ENCODE measurements at regions not wholly inside any gene's neighbourhood (a gene's known extent, or its start where the extent isn't known, plus 50 kb on each side); places are given as distances from the start of the nearest gene placed in this dataset.

DNA sequence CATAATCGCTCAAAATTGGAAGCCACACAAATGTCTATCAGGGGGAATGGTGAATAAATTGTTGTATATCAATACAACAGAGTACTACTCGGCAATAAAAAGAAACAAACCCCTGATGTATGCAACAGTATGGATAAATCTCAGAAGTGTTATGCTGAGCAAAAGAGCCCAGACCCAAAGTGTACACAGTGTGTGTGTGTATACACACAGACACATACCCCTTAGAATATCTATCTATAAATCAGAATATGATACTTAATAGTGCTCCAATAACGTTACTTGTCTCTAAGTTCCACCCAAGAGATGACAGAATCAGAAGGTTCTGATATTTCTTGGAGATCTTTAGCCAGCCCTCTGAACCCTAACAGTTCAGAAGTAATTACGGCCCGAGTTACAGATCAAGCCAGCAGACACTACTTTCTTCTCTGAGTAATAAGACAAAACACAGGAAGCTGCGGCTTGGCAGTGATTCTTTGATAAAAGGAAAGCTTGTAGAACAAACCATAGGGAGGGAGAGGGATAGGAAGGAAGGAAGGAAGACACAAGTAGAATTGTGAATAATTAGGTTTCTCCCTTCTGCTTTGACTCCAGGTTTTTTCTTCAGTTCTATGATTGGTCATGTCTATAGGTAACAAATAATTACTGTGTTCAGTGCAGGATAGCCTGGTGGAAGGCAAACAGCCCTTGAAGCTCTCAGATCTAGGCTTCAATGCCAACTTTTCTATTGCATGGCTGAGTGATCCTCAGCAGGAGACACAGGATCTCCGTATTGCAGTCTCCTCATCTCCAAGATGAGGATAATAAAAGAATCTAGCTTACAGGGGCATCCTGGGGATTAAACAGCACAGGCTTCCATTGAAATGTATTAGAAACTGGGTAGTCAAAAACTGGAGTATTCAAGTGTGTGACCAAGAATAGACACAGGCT, 75.6 kb upstream of the TEAD1 start:
- no peaks in the 10 kb centered on the region for H3K27me3 Mint-ChIP-seq (ENCODE audit: low read depth)
- H3K4me3 Mint-ChIP-seq, result no peak overlapping the region
- H3K27ac Mint-ChIP-seq, result no peak overlapping the region
- no peak for DNase-seq (ENCODE audit: low spot score in 2 of 2, unreplicated experiment in 2 of 2)
- H3K4me1 Mint-ChIP-seq, result peaks cover 22% of the 10 kb centered on the region
- H3K9me3 Mint-ChIP-seq, result peaks cover 6% of the 10 kb centered on the region
- no peak for TF ChIP-seq CTCF (IDR thresholded peaks at IDR 0.05; ENCODE audit: unreplicated experiment)
- H3K36me3 Mint-ChIP-seq, result peaks cover 1% of the 10 kb centered on the region

DNA sequence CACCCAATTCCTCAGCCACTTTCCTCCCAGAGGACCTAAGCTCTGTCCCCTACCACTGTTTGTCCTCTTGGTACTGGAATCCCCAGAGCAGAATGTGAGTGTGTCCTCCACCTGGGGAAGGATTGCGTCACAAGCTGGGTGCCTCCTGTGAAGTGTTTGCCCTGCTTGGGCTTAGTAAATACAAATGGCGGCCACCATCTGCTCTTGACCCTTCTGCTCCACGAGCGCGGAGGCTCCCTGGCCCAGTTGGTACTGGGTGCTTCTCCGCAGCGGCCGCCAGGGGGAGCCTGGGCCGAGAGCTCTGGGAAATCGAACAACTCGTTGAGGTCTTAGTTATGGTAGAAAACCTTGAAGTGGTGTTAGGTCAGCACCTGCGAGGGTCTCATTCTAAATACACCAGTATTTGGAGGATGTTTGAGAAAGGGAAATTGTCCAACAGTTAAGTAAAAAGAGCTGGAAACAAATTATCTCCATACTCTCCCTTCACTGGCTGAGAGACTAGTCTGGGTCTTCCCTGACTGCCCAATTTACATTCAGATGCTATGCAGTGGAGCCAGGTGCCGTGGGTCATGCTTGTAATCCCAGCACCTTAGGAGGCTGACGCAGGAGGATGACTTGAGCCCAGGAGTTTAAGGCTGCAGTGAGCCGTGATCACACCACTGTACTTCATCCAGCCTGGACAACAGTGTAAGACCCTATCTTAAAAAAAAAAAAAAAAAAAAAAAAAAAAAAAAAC, 74.6 kb upstream of the TEAD1 start:
- no peak overlapping the region for H3K27ac Mint-ChIP-seq
- peaks cover 6% of the 10 kb centered on the region for H3K9me3 Mint-ChIP-seq
- peak; percentile 78 for TF ChIP-seq CTCF (IDR thresholded peaks at IDR 0.05; ENCODE audit: unreplicated experiment)
- no peaks in the 10 kb centered on the region for H3K27me3 Mint-ChIP-seq (ENCODE audit: low read depth)
- peaks cover 1% of the 10 kb centered on the region for H3K36me3 Mint-ChIP-seq
- H3K4me3 Mint-ChIP-seq, result no peak overlapping the region
- peaks cover 27% of the 10 kb centered on the region for H3K4me1 Mint-ChIP-seq
- no peak for DNase-seq (ENCODE audit: low spot score in 2 of 2, unreplicated experiment in 2 of 2)

DNA sequence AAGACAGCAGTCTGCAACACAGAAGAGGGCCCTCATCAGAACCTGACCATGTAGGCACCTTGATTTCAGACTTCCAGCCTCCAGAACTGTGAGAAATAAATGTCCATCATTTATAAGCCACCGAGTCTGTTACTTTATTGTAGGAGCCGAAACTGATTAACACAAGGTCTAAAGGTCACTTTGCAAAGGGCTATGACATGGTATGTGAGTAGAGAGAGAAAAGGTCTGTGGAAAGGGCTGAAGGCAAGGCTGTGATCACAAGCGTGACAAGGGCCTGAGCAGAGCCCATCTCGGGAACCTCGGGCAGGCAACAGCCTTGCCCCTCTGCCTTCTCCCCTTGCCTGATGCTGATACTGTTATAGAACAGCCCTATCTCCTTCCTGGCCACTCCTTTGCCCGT, 73.4 kb upstream of the TEAD1 start:
- TF ChIP-seq CTCF (IDR thresholded peaks at IDR 0.05; ENCODE audit: unreplicated experiment), result no peak
- DNase-seq (ENCODE audit: low spot score in 2 of 2, unreplicated experiment in 2 of 2), result no peak
- Mint-ChIP-seq H3K4me1 (peaks cover 32% of the 10 kb centered on the region), H3K9me3 (no peaks in the 10 kb centered on the region), H3K4me3 (no peak overlapping the region), H3K27me3 (ENCODE audit: low read depth) (no peaks in the 10 kb centered on the region), H3K27ac (no peak overlapping the region), H3K36me3 (no peaks in the 10 kb centered on the region)

- Mint-ChIP-seq H3K36me3 (no peaks in the 10 kb centered on the region), H3K27me3 (ENCODE audit: low read depth) (no peaks in the 10 kb centered on the region), H3K4me1 (peaks cover 32% of the 10 kb centered on the region), H3K4me3 (no peak overlapping the region), H3K9me3 (no peaks in the 10 kb centered on the region), H3K27ac (no peak overlapping the region)
- no peak for DNase-seq (ENCODE audit: low spot score in 2 of 2, unreplicated experiment in 2 of 2)
- TF ChIP-seq CTCF (IDR thresholded peaks at IDR 0.05; ENCODE audit: unreplicated experiment), result no peak
These were observed 71.8 kb upstream of the TEAD1 start for GRCh38 chr11:12602421-12602820.

DNA sequence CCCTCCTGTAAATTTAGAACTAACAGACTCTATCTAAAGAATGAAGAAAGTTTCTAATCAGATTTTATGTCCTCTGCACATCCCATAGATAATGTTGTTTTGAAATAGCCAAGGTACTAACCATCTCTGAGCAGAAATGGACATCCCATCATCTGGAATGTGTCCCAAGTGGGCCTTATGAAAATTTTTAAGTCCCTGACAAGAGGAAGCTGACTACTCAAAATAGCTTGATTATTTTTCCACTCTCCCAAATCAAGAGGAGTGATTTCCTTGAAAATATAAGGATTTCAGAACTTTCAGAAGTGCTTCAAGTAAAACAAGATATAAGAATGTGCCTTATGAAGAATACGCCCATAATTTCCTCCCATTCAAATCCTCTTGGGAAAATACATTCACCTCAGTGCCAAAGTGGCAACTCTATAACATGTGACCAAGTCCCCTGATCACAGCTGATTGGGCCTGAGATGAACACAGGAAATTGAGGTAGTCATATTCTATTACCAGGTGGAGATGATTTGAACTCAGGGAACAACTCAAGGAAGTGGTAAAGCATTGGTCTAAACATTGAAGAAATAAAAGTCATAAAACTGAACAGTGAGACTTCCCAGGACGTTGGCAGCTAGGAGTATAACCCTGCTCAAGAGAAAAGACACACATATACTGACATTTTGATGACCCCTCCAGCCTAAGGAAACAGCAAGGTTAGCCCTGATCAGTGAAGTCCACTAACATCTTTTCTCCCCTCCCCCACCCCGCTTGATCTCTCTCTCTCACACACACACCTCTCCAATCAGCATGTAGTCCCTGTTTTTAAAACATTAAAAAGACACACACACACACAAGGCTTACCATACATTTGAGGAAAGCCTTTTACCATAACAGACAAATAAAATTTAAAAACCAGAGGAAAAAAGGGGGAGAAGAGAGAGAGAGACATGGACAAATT, 70.8 kb upstream of the TEAD1 start:
- no peak for DNase-seq (ENCODE audit: low spot score in 2 of 2, unreplicated experiment in 2 of 2)
- H3K36me3 Mint-ChIP-seq, result no peaks in the 10 kb centered on the region
- no peak for TF ChIP-seq CTCF (IDR thresholded peaks at IDR 0.05; ENCODE audit: unreplicated experiment)
- H3K9me3 Mint-ChIP-seq, result no peaks in the 10 kb centered on the region
- H3K27ac Mint-ChIP-seq, result peak overlapping the region; percentile 47
- H3K27me3 Mint-ChIP-seq (ENCODE audit: low read depth), result no peaks in the 10 kb centered on the region
- peaks cover 32% of the 10 kb centered on the region for H3K4me1 Mint-ChIP-seq
- no peak overlapping the region for H3K4me3 Mint-ChIP-seq
